H1 (cell line): ENCODE measurements at regions not wholly inside any gene's neighbourhood (a gene's known extent, or its start where the extent isn't known, plus 50 kb on each side); places are given as distances from the start of the nearest gene placed in this dataset.

Experiments used
- CTCF ChIA-PET: fragments of 300-600 bp; sonication (Branson Sonifier 250); formaldehyde crosslinking; loops from one replicate; lab custom pipeline; 2021; ENCODE audit not compliant: partially characterized antibody; lab: Charles Lee
- POLR2A ChIA-PET: fragments of 300-600 bp; sonication (Branson Sonifier 250); formaldehyde crosslinking; loops from one replicate; lab custom pipeline; 2021; ENCODE audit warnings: inconsistent platforms; ENCODE audit not compliant: partially characterized antibody; lab: Charles Lee
- DNase-seq, 2 experiments: peaks; one replicate each; pipeline versions ENCODE4 v3.0.0 to v3.0.0-alpha.2; 2010 to 2022; ENCODE audit warnings: low spot score in 2 of 2, low read depth in 1 of 2, mixed read lengths in 1 of 2
- FAIRE-seq: peaks from 2 replicates; lab custom pipeline; 2011; peaks lifted over from hg19 to GRCh38; lab: Jason Lieb, UNC
- H2AFZ ChIP-seq: 2 replicates; pipeline ENCODE4 v1.8.1; 2012; ENCODE audit warnings: low read length, inconsistent platforms
- H2AK5ac ChIP-seq: 2 replicates; pipeline ENCODE4 v1.6.1; 2013; ENCODE audit warnings: low read depth, low read length
- H2BK120ac ChIP-seq: replicated peaks from 2 replicates; pipeline ENCODE3; 2013; ENCODE audit warnings: low read depth, low read length, inconsistent platforms
- H2BK12ac ChIP-seq: 2 replicates; pipeline ENCODE4 v1.6.1; 2013; ENCODE audit warnings: low read depth, low read length
- H2BK15ac ChIP-seq: 2 replicates; pipeline ENCODE4 v1.6.1; 2013; ENCODE audit warnings: low read length
- H2BK20ac ChIP-seq: 2 replicates; pipeline ENCODE4 v1.6.1; 2013; ENCODE audit warnings: low read length
- H2BK5ac ChIP-seq: 2 replicates; pipeline ENCODE4 v1.6.1; 2013; ENCODE audit warnings: low read depth, low read length
- H3K14ac ChIP-seq: 2 replicates; pipeline ENCODE4 v1.6.1; 2013; ENCODE audit warnings: inconsistent platforms; ENCODE audit not compliant: insufficient read length
- H3K18ac ChIP-seq: 2 replicates; pipeline ENCODE4 v1.6.1; 2013; ENCODE audit warnings: low read length; ENCODE audit errors: extremely low read depth
- H3K23ac ChIP-seq: 2 replicates; pipeline ENCODE4 v1.6.1; 2013; ENCODE audit warnings: inconsistent platforms; ENCODE audit not compliant: insufficient read length
- H3K23me2 ChIP-seq: 2 replicates; pipeline ENCODE4 v1.6.1; 2013; ENCODE audit warnings: low read depth, low read length
- H3K27ac ChIP-seq: 2 replicates; pipeline ENCODE4 v1.6.1; 2011; ENCODE audit warnings: low read depth, low read length, inconsistent platforms
- H3K27me3 ChIP-seq, 4 experiments: replicated peaks in 1 of 4; 1 replicate in 1 of 4; 2 replicates in 3 of 4; pipeline versions ENCODE4 v1.6.1 to v1.8.1; 2011 to 2013; ENCODE audit warnings: low read length in 3 of 4, mild to moderate bottlenecking in 3 of 4, inconsistent platforms in 2 of 4, mixed read lengths in 2 of 4, moderate library complexity in 1 of 4; ENCODE audit not compliant: control insufficient read depth in 3 of 4, insufficient read depth in 3 of 4; ENCODE audit errors: extremely low read depth in 1 of 4
- H3K36me3 ChIP-seq, 4 experiments: 2 replicates each; pipeline versions ENCODE4 v1.6.1 to v1.8.1; 2011 to 2013; ENCODE audit warnings: mild to moderate bottlenecking in 4 of 4, low read length in 3 of 4, moderate library complexity in 2 of 4, control low read depth in 1 of 4, inconsistent platforms in 1 of 4; ENCODE audit not compliant: insufficient read depth in 4 of 4, control insufficient read depth in 2 of 4
- H3K4ac ChIP-seq: replicated peaks from 2 replicates; pipeline ENCODE3; 2013; ENCODE audit warnings: low read length, low read depth, mixed read lengths, inconsistent platforms; ENCODE audit not compliant: insufficient read length
- H3K4me1 ChIP-seq, 4 experiments: replicated peaks in 1 of 4; 1 replicate in 1 of 4; 2 replicates in 3 of 4; pipeline versions ENCODE4 v1.6.1 to v1.8.1; 2011 to 2013; ENCODE audit warnings: low read length in 3 of 4, inconsistent platforms in 2 of 4, mixed read lengths in 1 of 4; ENCODE audit not compliant: insufficient read depth in 4 of 4, control insufficient read depth in 3 of 4
- H3K4me2 ChIP-seq, 2 experiments: 2 replicates each; pipeline versions ENCODE4 v1.6.1 to v1.8.1; 2011 to 2013; ENCODE audit warnings: low read depth in 2 of 2, low read length in 2 of 2, control low read depth in 1 of 2, inconsistent platforms in 1 of 2, mild to moderate bottlenecking in 1 of 2; ENCODE audit not compliant: insufficient read depth in 1 of 2
- H3K4me3 ChIP-seq, 4 experiments: fragments of 200-600, 300-600 bp in 1 of 4; sonication (generic), shearing (Covaris generic), sonication (Bioruptor Twin) in 1 of 4; 2 replicates each; pipeline versions ENCODE4 v1.5.1 to v1.8.1; 2011 to 2016; ENCODE audit warnings: low read length in 4 of 4, low read depth in 3 of 4, control low read depth in 2 of 4, inconsistent platforms in 2 of 4, mild to moderate bottlenecking in 2 of 4, mixed read lengths in 1 of 4, moderate library complexity in 1 of 4; ENCODE audit not compliant: insufficient read depth in 2 of 4; ENCODE audit errors: extremely low read depth in 1 of 4
- H3K56ac ChIP-seq: replicated peaks from 2 replicates; pipeline ENCODE3; 2013; ENCODE audit warnings: low read depth, mild to moderate bottlenecking, mixed read lengths, low read length, inconsistent platforms; ENCODE audit not compliant: insufficient read length
- H3K79me1 ChIP-seq: 2 replicates; pipeline ENCODE4 v1.6.1; 2013; ENCODE audit warnings: low read depth, low read length, control low read depth
- H3K79me2 ChIP-seq, 2 experiments: 2 replicates each; pipeline versions ENCODE4 v1.6.1 to v1.8.1; 2012 to 2013; ENCODE audit warnings: low read length in 2 of 2, mild to moderate bottlenecking in 2 of 2, inconsistent platforms in 1 of 2; ENCODE audit not compliant: insufficient read depth in 2 of 2, control insufficient read depth in 1 of 2
- H3K9ac ChIP-seq, 4 experiments: replicated peaks in 1 of 4; 1 replicate in 1 of 4; 2 replicates in 3 of 4; pipeline versions ENCODE4 v1.6.1 to v1.8.1; 2011 to 2013; ENCODE audit warnings: low read depth in 3 of 4, low read length in 3 of 4, control low read depth in 2 of 4, mild to moderate bottlenecking in 2 of 4, moderate library complexity in 2 of 4, inconsistent platforms in 1 of 4; ENCODE audit errors: extremely low read depth in 1 of 4
- H3K9me3 ChIP-seq, 2 experiments: 2 replicates each; pipeline versions ENCODE4 v1.6.1 to v1.8.1; 2012 to 2013; ENCODE audit warnings: mild to moderate bottlenecking in 2 of 2, moderate library complexity in 2 of 2, control low read depth in 1 of 2, inconsistent platforms in 1 of 2, low read depth in 1 of 2, low read length in 1 of 2, mixed read lengths in 1 of 2; ENCODE audit not compliant: insufficient read depth in 2 of 2
- H4K20me1 ChIP-seq, 2 experiments: replicated peaks in 1 of 2; 2 replicates each; pipeline versions ENCODE3 to v1.8.1; 2011 to 2013; ENCODE audit warnings: inconsistent platforms in 2 of 2, low read length in 2 of 2, mild to moderate bottlenecking in 1 of 2; ENCODE audit not compliant: insufficient read depth in 2 of 2, control insufficient read depth in 1 of 2
- H4K5ac ChIP-seq: 2 replicates; pipeline ENCODE4 v1.6.1; 2013; ENCODE audit warnings: low read length, low read depth, mixed read lengths, inconsistent platforms; ENCODE audit not compliant: insufficient read length
- H4K8ac ChIP-seq: 2 replicates; pipeline ENCODE4 v1.8.0; 2013; ENCODE audit warnings: mild to moderate bottlenecking, moderate library complexity, low read length, inconsistent platforms; ENCODE audit not compliant: insufficient read depth; ENCODE audit errors: extremely low read depth
- H4K91ac ChIP-seq: replicated peaks from 2 replicates; pipeline ENCODE3; 2013; ENCODE audit warnings: low read length, mixed read lengths, inconsistent platforms; ENCODE audit not compliant: insufficient read length
- BCL11A ChIP-seq, 2 experiments: IDR thresholded peaks; one replicate each; pipeline ENCODE4 v1.6.1; 2011; ENCODE audit warnings: low read depth in 2 of 2, low read length in 2 of 2, mild to moderate bottlenecking in 2 of 2
- CHD1 ChIP-seq: IDR thresholded peaks from 2 replicates; pipeline ENCODE4 v1.6.1; 2012; ENCODE audit warnings: low read depth, low read length, improper control_type of control experiment
- CTBP2 ChIP-seq: IDR thresholded peaks from 2 replicates; pipeline ENCODE4 v1.7.0; 2011; ENCODE audit warnings: borderline replicate concordance, mild to moderate bottlenecking, moderate library complexity, mixed read lengths, low read length; ENCODE audit not compliant: insufficient read depth, insufficient read length
- NANOG ChIP-seq: IDR thresholded peaks from 2 replicates; pipeline ENCODE4 v1.6.1; 2011; ENCODE audit warnings: low read length, low read depth, mild to moderate bottlenecking, inconsistent platforms; ENCODE audit not compliant: insufficient read depth, poor library complexity, severe bottlenecking
- POLR2A ChIP-seq, 2 experiments: IDR thresholded peaks; 1 replicate in 1 of 2; 2 replicates in 1 of 2; pipeline ENCODE4 v1.6.1; 2011; ENCODE audit warnings: low read depth in 2 of 2, low read length in 2 of 2, mild to moderate bottlenecking in 2 of 2; ENCODE audit errors: control extremely low read depth in 1 of 2
- RNF2 ChIP-seq: fragments of 200-900, 300-1000 bp; sonication (generic); IDR thresholded peaks from 2 replicates; pipeline ENCODE4 v1.7.1; 2016; ENCODE audit warnings: borderline replicate concordance, low read depth, mild to moderate bottlenecking, antibody characterized with exemption, low read length; ENCODE audit not compliant: poor library complexity, severe bottlenecking; ENCODE audit errors: missing control alignments
- SAP30 ChIP-seq: fragments of 300-600 bp; sonication (generic); IDR thresholded peaks from 2 replicates; pipeline ENCODE4 v1.7.1; 2012; ENCODE audit warnings: low read length, moderate library complexity, mild to moderate bottlenecking, inconsistent platforms; ENCODE audit not compliant: insufficient read depth, insufficient replicate concordance
- SRF ChIP-seq: IDR thresholded peaks from 2 replicates; pipeline ENCODE4 v1.6.1; 2011; ENCODE audit warnings: mild to moderate bottlenecking, low read depth, low read length, moderate library complexity
- TAF7 ChIP-seq: optimal IDR thresholded peaks from 2 replicates; pipeline ENCODE3; 2011; ENCODE audit warnings: low read depth, mild to moderate bottlenecking, inconsistent platforms, low read length, moderate library complexity, borderline replicate concordance
- TCF12 ChIP-seq: IDR thresholded peaks from 2 replicates; pipeline ENCODE4 v1.6.1; 2011; ENCODE audit warnings: low read depth, mild to moderate bottlenecking, low read length
- whole genome bisulfite sequencing, 2 experiments: shearing (Covaris generic) in 1 of 2; methylation state at CpG; one replicate each; pipeline versions ENCODE4 v1.1.6 to v1.1.7; 2013 to 2015; ENCODE audit warnings: low lambda C conversion rate in 2 of 2, mixed read lengths in 2 of 2, inconsistent platforms in 1 of 2, low coverage in 1 of 2, missing lambda C conversion rate in 1 of 2; ENCODE audit not compliant: insufficient replicate concordance in 2 of 2, insufficient coverage in 1 of 2, insufficient read length in 1 of 2; ENCODE audit errors: extremely low coverage in 1 of 2, missing lambda C conversion rate in 1 of 2; 5-methylcytosine and 5-hydroxymethylcytosine counted together

- Histone ChIP-seq H3K27ac (no peak overlapping the region), H3K23ac (no peak overlapping the region), H3K79me1 (no peaks in the 10 kb centered on the region), H3K4me1 (no peaks in the 10 kb centered on the region), H3K36me3 (peaks cover 0 to 3% (median 0%) of the 10 kb centered on the region in 4 experiments; a peak in 3 of 8 replicates), H4K91ac (no peak overlapping the region), H2AK5ac (no peak overlapping the region), H2AFZ (no peak overlapping the region), H4K20me1 (no peaks in the 10 kb centered on the region), H2BK120ac (no peak overlapping the region), H2BK20ac (no peak overlapping the region), H3K14ac (no peak overlapping the region), H3K4me2 (no peak overlapping the region), H3K27me3 (peaks cover 0 to 1% (median 0%) of the 10 kb centered on the region in 4 experiments; a peak in 1 of 7 replicates), H3K79me2 (peaks cover 0 to 16% of the 10 kb centered on the region in 2 experiments; a peak in 2 of 4 replicates), H2BK15ac (no peak overlapping the region), H3K4ac (no peak overlapping the region), H3K9me3 (peaks cover 0 to 8% of the 10 kb centered on the region in 2 experiments; a peak in 2 of 4 replicates), H2BK12ac (no peak overlapping the region), H3K23me2 (no peaks in the 10 kb centered on the region), H3K9ac (no peak overlapping the region), H4K5ac (no peak overlapping the region), H2BK5ac (no peak overlapping the region), H3K4me3 (no peak overlapping the region), H4K8ac (no peak overlapping the region), H3K18ac (no peak overlapping the region), H3K56ac (no peak overlapping the region)
- FAIRE-seq (no peak), DNase-seq (no peak)
- ChIA-PET POLR2A (interaction anchor here (0.9 to 1.5 kb wide), 3 partner anchors 9 to 10 kb away, joined by 3 read pairs; no protein-coding TSS in a partner anchor), CTCF (interaction anchor here (0.6 kb wide), 2 partner anchors 13 to 86 kb away, joined by 3 read pairs; no protein-coding TSS in a partner anchor)
- TF ChIP-seq TAF7 (no peak), SRF (no peak), NANOG (no peak), SAP30 (no peak), POLR2A (IDR thresholded peaks at IDR 0.05; ENCODE audit: control extremely low read depth in 1 of 2, low read depth in 2 of 2, low read length in 2 of 2) (no peak), RNF2 (no peak), CTBP2 (no peak), BCL11A (IDR thresholded peaks at IDR 0.05; ENCODE audit: low read depth in 2 of 2, low read length in 2 of 2) (no peak), CHD1 (no peak), TCF12 (no peak)
- WGBS, 2 experiments = 96% methylated on average over 4 of the region's 4 CpGs; no CpG with 5 or more reads in 1 of the 2 experiments
These were observed 68.4 kb downstream of the ZZZ3 start for GRCh38 chr1:77614037-77614436.
